GM20000 (cell line): ENCODE measurements at regions not wholly inside any gene's neighbourhood (a gene's known extent, or its start where the extent isn't known, plus 50 kb on each side); places are given as distances from the start of the nearest gene placed in this dataset.

Experiments used
- DNase-seq: peaks from one replicate; pipeline ENCODE4 v3.0.0; 2012; ENCODE audit warnings: low spot score
- TF ChIP-seq, protein P1 (sequence below): IDR thresholded peaks from 2 replicates; pipeline ENCODE4 v1.5.1; 2012; ENCODE audit warnings: mild to moderate bottlenecking, control low read depth; ENCODE audit errors: extremely low read depth, missing control alignments

DNA sequence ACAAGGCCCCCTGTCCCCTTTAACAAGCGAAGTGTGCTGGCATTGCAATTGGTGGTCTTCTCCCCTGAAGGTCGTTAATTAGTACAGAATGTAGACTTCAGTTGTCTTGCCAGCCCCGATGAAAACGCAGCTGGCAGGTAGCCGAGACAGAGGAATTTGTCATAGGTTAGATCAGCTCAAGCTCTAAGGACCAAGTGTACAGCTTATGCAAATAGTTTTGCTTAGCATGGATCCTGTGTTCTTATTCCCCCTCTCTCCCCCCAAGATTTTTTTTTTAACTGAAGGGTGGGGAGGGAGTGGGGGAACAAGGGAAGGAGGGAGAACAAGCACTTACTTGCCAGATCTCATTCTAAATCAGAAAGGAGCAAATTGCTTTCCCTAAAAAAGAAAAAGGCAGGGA, 58.6 kb upstream of the PARP11 start:
- no peak for DNase-seq
- TF ChIP-seq, protein P1, sequence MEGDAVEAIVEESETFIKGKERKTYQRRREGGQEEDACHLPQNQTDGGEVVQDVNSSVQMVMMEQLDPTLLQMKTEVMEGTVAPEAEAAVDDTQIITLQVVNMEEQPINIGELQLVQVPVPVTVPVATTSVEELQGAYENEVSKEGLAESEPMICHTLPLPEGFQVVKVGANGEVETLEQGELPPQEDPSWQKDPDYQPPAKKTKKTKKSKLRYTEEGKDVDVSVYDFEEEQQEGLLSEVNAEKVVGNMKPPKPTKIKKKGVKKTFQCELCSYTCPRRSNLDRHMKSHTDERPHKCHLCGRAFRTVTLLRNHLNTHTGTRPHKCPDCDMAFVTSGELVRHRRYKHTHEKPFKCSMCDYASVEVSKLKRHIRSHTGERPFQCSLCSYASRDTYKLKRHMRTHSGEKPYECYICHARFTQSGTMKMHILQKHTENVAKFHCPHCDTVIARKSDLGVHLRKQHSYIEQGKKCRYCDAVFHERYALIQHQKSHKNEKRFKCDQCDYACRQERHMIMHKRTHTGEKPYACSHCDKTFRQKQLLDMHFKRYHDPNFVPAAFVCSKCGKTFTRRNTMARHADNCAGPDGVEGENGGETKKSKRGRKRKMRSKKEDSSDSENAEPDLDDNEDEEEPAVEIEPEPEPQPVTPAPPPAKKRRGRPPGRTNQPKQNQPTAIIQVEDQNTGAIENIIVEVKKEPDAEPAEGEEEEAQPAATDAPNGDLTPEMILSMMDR: no peak

DNA sequence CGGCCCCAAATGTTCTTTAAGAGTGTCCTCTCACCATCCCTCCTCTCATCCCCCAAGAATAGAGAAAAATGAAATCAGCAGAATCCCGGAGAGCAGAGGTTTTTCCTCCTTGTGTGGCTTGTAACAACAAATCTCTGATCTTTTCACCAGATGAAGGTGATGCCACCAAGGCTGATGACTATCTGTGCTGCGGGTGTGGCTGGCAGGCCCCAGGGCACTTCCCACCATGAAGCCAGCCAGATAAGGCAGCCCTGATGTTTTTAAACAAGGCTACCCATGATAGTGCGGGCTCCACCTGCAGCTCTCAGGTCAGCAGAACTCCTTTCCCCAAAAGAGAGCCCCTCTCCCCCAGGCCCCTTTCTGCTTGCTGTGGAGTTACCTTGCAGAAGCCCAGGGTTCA, 58.0 kb upstream of the PARP11 start:
- no peak for DNase-seq
- TF ChIP-seq, protein P1: no peak

DNA sequence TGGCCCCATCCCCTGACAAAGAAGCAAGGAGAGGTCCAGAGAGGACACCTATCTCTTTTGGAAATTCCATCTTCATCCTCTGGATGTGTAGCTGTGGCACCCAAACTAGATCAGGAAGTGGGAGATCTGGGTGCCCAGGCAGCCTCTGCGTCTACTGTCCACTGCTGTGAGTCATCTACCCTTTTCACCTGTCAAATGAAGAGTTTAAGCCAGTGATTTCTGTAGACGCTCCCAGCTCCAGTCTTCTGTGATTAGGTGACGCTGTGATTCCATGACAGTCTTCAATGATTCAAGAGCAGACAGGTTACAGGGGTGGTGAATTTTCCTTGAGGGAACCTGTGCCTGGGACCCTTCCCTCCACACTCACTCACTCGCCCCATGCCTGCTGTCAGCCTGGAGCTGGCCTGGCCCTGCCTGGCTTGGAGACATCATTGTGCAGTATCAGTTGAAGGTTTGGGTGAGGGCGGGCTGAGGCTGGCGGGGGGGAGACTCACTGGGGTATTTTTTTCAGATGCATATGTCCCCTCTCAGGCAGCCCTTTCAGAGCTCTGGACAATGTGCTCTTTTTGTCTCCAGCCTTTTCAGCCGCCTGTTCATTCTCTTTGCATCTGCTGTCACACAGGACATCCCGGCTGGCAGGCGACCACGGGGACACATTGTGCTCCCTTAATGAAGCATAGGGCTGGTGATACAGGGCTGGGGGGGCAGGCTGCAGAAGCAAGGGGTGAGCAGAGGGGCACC, 56.8 kb upstream of the PARP11 start:
- TF ChIP-seq, protein P1: no peak
- DNase-seq: no peak

DNA sequence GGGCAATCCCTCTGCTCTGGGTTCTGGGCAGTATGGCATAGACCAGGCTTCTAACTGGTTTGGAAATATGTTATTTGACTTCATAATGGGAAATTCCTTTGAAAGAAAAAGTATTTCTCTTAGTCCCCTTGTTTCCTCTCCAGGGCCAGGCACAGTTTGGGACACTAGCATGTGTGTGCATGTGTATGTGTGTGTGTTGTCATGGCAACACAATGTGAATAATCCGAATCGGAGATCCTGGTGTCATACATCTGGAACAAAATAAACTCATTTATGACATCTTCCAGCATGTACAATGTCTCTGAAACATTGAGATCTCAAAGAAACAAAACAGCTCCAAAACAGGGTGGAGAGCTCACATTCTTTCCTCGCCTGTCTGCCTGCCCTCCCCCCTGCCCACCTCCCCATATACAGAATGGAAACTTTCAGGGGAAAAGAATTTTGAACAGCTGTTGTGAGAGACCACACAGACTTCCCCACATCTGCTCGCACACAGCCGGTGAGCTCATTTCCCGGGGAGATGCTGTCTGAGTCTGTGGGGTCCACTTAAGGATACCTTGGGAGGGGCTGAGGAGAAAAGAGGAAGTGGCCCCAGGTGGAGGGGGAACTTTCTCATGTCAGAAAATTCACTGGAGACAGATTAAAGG, 55.5 kb upstream of the PARP11 start:
- peak; percentile 18 for DNase-seq
- TF ChIP-seq, protein P1: no peak

DNA sequence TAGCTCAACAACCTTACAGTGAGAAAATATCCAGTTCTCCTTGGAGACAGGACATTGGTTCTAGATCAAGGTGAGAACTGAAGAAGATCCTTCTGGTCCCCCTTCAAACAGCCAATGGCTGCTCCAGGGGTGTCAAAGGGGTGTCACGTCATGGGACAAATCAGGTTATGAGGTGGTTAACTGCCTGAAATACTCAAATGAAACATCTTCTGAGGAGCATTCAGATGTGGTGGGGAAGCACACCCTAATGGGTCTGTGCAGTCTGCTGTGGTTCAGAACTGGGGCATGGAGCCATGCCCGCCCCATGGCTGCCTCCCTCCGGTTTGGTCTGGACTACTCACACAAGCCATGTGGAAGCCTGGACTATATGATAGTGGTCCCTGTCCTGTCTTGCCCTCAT, 52.4 kb upstream of the PARP11 start:
- no peak for DNase-seq
- TF ChIP-seq, protein P1: no peak

DNA sequence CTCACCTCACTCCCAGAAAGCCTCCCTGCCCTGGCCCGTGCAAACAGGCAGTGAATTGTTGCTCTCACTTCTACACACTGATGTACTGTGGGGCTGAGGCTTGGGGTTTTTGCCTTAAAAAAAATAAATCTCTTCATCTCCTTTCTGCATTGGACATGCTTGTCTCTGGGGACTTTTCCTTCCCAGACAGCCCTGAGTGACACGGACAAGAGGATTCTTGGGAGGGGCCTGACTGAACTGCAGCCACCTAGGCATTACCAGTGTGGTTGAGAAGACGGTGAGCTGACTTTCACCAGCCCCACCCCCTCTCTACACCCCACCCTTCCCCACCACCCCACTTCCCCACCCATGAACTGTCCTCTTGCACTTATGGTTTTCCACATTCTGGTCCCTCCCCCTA, 51.6 kb upstream of the PARP11 start:
- TF ChIP-seq, protein P1: no peak
- no peak for DNase-seq

DNA sequence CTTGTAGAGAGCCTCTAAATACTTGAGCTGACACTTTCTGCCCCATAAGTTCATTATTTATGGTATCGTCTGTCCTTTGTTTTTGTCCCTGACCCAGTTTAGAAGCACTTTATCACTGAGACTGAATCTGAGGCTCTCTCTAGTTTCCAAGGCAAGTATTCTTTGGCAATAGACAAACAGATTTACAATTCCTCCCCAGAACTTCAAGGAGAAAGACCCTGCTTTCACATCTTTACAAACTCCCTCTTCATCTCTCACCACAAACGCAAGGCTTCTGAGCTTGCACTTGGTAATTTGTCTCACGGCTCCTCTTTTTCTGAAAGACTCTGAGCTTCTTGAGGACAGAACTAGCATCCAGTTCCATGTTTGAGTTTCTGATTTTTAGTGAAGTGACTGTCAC, 49.8 kb upstream of the PARP11 start:
- TF ChIP-seq, protein P1: no peak
- no peak for DNase-seq
